Testis (tissue), 2 donors: ENCODE measurements at regions not wholly inside any gene's neighbourhood (a gene's known extent, or its start where the extent isn't known, plus 50 kb on each side); places are given as distances from the start of the nearest gene placed in this dataset.

Experiments used
- POLR2A ChIP-seq: fragments of 450-650 bp; IDR thresholded peaks from one replicate; pipeline ENCODE4 v1.6.1; 2017; ENCODE audit warnings: antibody characterized with exemption, mild to moderate bottlenecking, moderate library complexity
- TF ChIP-seq, protein P1 (sequence below), 3 experiments: fragments of 450-650 bp in 2 of 3; fragments of 200-600 bp in 1 of 3; sonication (generic) in 1 of 3; IDR thresholded peaks; one replicate each; pipeline ENCODE4 v1.5.1; 2016 to 2019; ENCODE audit warnings: antibody characterized with exemption in 3 of 3, mild to moderate bottlenecking in 2 of 3, moderate library complexity in 1 of 3

DNA sequence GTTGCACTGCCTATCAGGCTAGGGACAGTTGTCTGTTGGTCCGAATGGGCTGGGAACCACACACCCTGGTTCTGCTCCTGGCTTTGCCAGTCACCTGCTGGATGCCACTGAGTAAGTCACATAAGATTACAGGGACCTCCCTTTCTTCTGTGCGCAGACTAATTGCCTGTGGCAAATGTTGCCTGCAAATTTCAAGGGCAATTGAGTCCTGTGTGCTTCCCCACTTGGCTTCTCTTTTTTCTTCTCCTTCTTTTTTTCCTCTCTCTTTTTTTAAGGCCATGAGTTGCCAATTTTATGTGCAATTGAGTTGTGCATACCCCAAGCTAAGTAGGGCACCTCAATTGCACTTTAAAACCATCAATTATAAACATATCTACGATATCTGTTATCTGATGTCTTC, 963.4 kb downstream of the MCTP2 start:
- TF ChIP-seq, protein P1, sequence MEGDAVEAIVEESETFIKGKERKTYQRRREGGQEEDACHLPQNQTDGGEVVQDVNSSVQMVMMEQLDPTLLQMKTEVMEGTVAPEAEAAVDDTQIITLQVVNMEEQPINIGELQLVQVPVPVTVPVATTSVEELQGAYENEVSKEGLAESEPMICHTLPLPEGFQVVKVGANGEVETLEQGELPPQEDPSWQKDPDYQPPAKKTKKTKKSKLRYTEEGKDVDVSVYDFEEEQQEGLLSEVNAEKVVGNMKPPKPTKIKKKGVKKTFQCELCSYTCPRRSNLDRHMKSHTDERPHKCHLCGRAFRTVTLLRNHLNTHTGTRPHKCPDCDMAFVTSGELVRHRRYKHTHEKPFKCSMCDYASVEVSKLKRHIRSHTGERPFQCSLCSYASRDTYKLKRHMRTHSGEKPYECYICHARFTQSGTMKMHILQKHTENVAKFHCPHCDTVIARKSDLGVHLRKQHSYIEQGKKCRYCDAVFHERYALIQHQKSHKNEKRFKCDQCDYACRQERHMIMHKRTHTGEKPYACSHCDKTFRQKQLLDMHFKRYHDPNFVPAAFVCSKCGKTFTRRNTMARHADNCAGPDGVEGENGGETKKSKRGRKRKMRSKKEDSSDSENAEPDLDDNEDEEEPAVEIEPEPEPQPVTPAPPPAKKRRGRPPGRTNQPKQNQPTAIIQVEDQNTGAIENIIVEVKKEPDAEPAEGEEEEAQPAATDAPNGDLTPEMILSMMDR (IDR thresholded peaks at IDR 0.05): no peak
- TF ChIP-seq POLR2A: no peak
